ENCODE measurements at regions not wholly inside any gene's neighbourhood (a gene's known extent, or its start where the extent isn't known, plus 50 kb on each side); places are given as distances from the start of the nearest gene placed in this dataset.

- no peak overlapping the region for H3K9ac ChIP-seq (ENCODE audit: low read length)
- no peak overlapping the region for H3K4me2 ChIP-seq (ENCODE audit: low read depth, low read length)
- H4K20me1 ChIP-seq (ENCODE audit: insufficient read depth, low read length) = no peaks in the 10 kb centered on the region
- no peaks in the 10 kb centered on the region for H3F3A ChIP-seq (ENCODE audit: insufficient read depth, low read length)
- H2AFZ ChIP-seq (ENCODE audit: low read length) = no peak overlapping the region
- no peak overlapping the region for H3K27ac ChIP-seq (ENCODE audit: low read length)
- no peak overlapping the region for H3K4me3 ChIP-seq (ENCODE audit: low read length)
- DNase-seq = no peak
- H3K27me3 ChIP-seq (replicated peaks; ENCODE audit: insufficient read depth, low read length) = no peaks in the 10 kb centered on the region
- H3K36me3 ChIP-seq (replicated peaks; ENCODE audit: insufficient read depth, low read length) = no peaks in the 10 kb centered on the region
- no peak for TF ChIP-seq CTCF (IDR thresholded peaks at IDR 0.05; ENCODE audit: low read length)
- TF ChIP-seq EZH2phosphoT487 (IDR thresholded peaks at IDR 0.05; ENCODE audit: low read length) = no peak
- no peak for TF ChIP-seq EZH2 (optimal IDR thresholded peaks at IDR 0.05; ENCODE audit: low read depth, low read length)
- H3K9me3 ChIP-seq (replicated peaks; ENCODE audit: insufficient read depth, low read length) = no peaks in the 10 kb centered on the region
- no peaks in the 10 kb centered on the region for H3K4me1 ChIP-seq (ENCODE audit: low read length)
- H3K79me2 ChIP-seq (ENCODE audit: low read length) = no peaks in the 10 kb centered on the region
- H3K9me2 ChIP-seq (replicated peaks; ENCODE audit: insufficient read depth, low read length) = no peaks in the 10 kb centered on the region
Observed at GRCh38 chr2:128523457-128523856, 204.8 kb upstream of the HS6ST1 start.

- Histone ChIP-seq H2AFZ (ENCODE audit: low read length) (no peak overlapping the region), H3K36me3 (replicated peaks; ENCODE audit: insufficient read depth, low read length) (no peaks in the 10 kb centered on the region), H3K9me2 (replicated peaks; ENCODE audit: insufficient read depth, low read length) (no peaks in the 10 kb centered on the region), H3K9ac (ENCODE audit: low read length) (no peak overlapping the region), H3K27me3 (replicated peaks; ENCODE audit: insufficient read depth, low read length) (no peaks in the 10 kb centered on the region), H3K27ac (ENCODE audit: low read length) (no peak overlapping the region), H3F3A (ENCODE audit: insufficient read depth, low read length) (no peaks in the 10 kb centered on the region), H3K4me3 (ENCODE audit: low read length) (no peak overlapping the region), H3K4me1 (ENCODE audit: low read length) (no peaks in the 10 kb centered on the region), H4K20me1 (ENCODE audit: insufficient read depth, low read length) (no peaks in the 10 kb centered on the region), H3K79me2 (ENCODE audit: low read length) (no peaks in the 10 kb centered on the region), H3K9me3 (replicated peaks; ENCODE audit: insufficient read depth, low read length) (no peaks in the 10 kb centered on the region), H3K4me2 (ENCODE audit: low read depth, low read length) (no peak overlapping the region)
- TF ChIP-seq CTCF (IDR thresholded peaks at IDR 0.05; ENCODE audit: low read length) (no peak), EZH2 (optimal IDR thresholded peaks at IDR 0.05; ENCODE audit: low read depth, low read length) (no peak), EZH2phosphoT487 (IDR thresholded peaks at IDR 0.05; ENCODE audit: low read length) (no peak)
- DNase-seq = no peak
Observed at GRCh38 chr2:128524183-128524582, 205.5 kb upstream of the HS6ST1 start.

- no peaks in the 10 kb centered on the region for H3K36me3 ChIP-seq (replicated peaks; ENCODE audit: insufficient read depth, low read length)
- no peak overlapping the region for H3K4me3 ChIP-seq (ENCODE audit: low read length)
- no peaks in the 10 kb centered on the region for H3F3A ChIP-seq (ENCODE audit: insufficient read depth, low read length)
- TF ChIP-seq EZH2 (optimal IDR thresholded peaks at IDR 0.05; ENCODE audit: low read depth, low read length) = no peak
- TF ChIP-seq CTCF (IDR thresholded peaks at IDR 0.05; ENCODE audit: low read length) = no peak
- no peak for TF ChIP-seq EZH2phosphoT487 (IDR thresholded peaks at IDR 0.05; ENCODE audit: low read length)
- no peak overlapping the region for H3K4me2 ChIP-seq (ENCODE audit: low read depth, low read length)
- no peaks in the 10 kb centered on the region for H3K9me3 ChIP-seq (replicated peaks; ENCODE audit: insufficient read depth, low read length)
- no peak for DNase-seq
- H3K79me2 ChIP-seq (ENCODE audit: low read length) = no peaks in the 10 kb centered on the region
- H2AFZ ChIP-seq (ENCODE audit: low read length) = no peak overlapping the region
- no peaks in the 10 kb centered on the region for H3K9me2 ChIP-seq (replicated peaks; ENCODE audit: insufficient read depth, low read length)
- H3K27me3 ChIP-seq (replicated peaks; ENCODE audit: insufficient read depth, low read length) = no peaks in the 10 kb centered on the region
- H3K9ac ChIP-seq (ENCODE audit: low read length) = no peak overlapping the region
- no peak overlapping the region for H3K27ac ChIP-seq (ENCODE audit: low read length)
- no peaks in the 10 kb centered on the region; the same call in 1 of the 2 replicates for H3K4me1 ChIP-seq (ENCODE audit: low read length)
- no peaks in the 10 kb centered on the region for H4K20me1 ChIP-seq (ENCODE audit: insufficient read depth, low read length)
Observed at GRCh38 chr2:128525653-128526052, 207.0 kb upstream of the HS6ST1 start.
